CD4-positive, alpha-beta T cell treated with Interleukin-17A for 4 hours (primary cell): ENCODE measurements at regions not wholly inside any gene's neighbourhood (a gene's known extent, or its start where the extent isn't known, plus 50 kb on each side); places are given as distances from the start of the nearest gene placed in this dataset.

Experiments used
- DNase-seq: peaks from one replicate; pipeline ENCODE4 v3.0.0-alpha.2; 2020; ENCODE audit warnings: mixed read lengths

- no peak for DNase-seq
These were observed 53.7 kb upstream of the SMAD1 start for GRCh38 chr4:145427991-145428390.

- no peak for DNase-seq
These were observed 54.4 kb upstream of the SMAD1 start for GRCh38 chr4:145427221-145427620.

DNA sequence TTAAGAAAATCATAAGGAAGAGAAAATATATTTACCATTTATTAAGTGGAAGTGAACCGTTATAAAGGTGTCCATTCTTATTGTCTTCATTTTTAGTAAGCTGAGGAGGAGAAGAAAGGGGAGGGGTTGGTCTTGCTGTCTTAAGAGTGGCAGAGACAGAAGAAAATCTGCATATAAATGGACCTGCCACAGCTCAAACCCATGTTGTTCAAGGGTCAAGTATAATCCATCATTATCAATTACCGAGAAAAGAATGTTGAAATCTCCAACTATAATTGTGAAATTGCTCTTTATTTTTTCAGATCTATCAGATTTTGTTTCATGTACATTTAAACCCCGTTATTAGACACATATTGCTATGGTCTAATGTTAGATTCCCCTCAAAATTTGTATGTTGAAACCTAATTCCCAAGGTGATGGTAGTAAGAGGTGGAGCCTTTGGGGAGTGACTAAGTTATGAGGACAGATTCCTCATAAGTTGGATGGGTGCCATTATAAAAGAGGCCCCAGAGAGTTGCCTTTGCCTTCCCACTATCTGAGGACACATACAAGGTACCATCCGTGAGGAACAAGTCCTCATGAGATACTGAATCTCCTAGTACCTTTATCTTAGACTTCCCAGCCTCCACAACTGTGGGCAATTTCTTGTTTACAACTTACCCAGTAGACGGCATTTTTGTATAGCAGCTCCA, 58.5 kb upstream of the SMAD1 start:
- DNase-seq, result no peak

DNA sequence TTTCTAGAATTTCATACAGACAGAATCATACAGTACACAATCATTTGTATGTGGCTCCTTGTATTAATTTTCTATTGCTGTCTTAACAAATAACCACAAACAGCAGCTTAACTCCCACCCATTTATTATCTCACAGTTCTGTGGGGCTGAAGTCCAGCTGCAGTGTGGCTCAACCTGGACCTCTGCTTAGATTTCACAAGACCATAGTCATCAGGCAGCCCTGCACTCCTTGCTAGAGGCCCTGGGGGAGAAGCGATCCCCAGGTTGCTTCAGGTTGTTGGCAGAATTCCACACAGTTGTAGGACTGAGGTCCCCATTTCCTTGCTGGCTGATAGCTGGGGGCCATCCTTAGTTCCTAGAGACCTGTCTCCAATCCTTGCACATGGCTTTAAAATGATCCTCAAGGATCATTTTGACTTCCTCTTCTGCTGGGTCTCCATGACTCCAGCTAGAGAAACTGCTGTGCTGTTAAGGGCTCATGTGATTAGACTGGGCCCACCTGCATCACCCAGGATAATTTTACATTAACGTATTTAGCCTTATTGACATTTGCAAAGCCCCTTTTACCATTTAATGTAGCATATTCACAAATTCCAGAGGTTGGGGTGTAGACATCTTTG, 60.9 kb upstream of the SMAD1 start:
- no peak for DNase-seq

GRCh38 chr4:145418739-145419138, 62.9 kb upstream of the SMAD1 start:
- DNase-seq, result no peak

DNA sequence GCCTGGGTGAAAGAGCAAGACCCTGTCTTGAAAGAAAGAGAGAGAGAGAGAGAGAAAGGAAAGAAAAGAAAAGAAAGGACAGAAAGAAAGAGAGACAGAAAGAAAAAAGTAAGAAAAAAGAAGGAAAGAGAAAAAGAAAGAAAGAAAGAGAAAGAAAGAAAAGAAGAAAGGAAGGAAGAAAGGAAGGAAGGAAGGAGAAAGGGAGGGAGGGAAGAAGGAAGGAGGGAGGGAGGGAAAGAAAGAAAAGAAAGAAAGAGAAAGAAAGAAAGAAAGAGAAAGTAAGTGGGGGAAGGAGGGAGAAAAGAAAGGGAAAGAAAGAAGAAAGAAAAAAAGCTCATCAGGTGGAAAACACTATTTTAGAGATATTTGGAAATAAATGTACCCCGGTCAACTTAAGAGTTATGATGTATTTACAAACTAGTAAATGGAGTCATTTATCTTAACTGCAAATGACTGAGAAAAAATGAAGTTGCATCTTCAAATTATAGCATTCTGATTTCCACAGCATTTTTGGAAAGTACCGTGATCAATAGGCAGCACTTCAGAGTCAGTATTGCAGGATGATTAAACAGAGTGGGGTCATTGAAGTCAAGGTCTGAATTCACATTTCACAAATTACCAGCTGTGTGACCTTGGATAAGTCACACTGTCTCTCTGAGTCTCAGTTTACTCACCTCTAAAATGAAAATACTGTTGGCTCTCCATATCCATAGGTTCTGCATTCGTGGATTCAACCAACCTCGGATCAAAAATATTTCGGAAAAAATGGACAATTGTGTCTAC, 64.1 kb upstream of the SMAD1 start:
- DNase-seq, result no peak

- DNase-seq, result no peak
These were observed 66.8 kb upstream of the SMAD1 start for GRCh38 chr4:145414841-145415240.

- DNase-seq, result no peak
These were observed 67.4 kb upstream of the SMAD1 start for GRCh38 chr4:145414226-145414625.

- no peak for DNase-seq
These were observed 74.7 kb upstream of the SMAD1 start for GRCh38 chr4:145406970-145407369.

- DNase-seq, result no peak
These were observed 76.9 kb upstream of the SMAD1 start for GRCh38 chr4:145404761-145405160.

GRCh38 chr4:145396581-145396980, 85.1 kb upstream of the SMAD1 start:
- DNase-seq, result no peak

GRCh38 chr4:145390571-145390970, 91.1 kb upstream of the SMAD1 start:
- DNase-seq, result no peak

- no peak for DNase-seq
These were observed 92.1 kb upstream of the SMAD1 start for GRCh38 chr4:145389550-145389949.

DNA sequence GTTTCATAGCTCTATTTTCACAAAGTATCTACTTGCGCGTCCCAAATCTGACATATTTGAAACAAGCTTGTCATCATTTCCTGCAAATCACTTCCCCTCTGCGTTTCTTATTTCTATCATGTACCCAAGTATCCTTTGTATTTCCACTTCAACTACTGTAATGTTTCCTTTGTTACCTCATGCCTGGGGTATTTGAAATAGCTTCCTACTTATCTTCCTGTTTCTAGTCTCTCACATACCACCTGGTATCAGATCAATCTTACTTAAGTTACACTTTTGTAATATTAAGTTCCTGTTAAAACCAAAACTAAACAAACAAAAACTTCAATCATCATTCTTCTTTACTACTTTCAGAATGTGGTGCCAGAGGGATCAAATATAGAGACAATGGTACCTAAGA, 93.6 kb upstream of the SMAD1 start:
- DNase-seq, result no peak

DNA sequence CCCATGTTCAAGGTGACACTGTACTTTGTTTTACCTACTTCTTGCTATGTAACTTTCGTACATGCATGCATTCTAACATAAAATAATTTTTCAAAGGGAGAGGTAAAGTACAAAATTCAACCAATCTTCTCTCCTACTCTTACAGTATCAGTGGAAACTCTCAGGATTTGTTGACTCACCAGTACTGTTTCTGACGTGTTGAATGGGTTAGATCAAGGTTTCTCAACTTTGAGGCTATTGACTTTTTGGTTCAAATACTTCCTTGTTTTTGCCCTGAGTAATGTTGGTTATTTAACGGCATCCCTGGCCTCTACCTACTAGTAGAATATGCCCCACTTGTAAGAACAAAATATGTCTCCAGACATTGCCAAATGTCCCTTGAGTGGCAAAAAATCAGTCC, 94.6 kb upstream of the SMAD1 start:
- DNase-seq, result no peak

DNA sequence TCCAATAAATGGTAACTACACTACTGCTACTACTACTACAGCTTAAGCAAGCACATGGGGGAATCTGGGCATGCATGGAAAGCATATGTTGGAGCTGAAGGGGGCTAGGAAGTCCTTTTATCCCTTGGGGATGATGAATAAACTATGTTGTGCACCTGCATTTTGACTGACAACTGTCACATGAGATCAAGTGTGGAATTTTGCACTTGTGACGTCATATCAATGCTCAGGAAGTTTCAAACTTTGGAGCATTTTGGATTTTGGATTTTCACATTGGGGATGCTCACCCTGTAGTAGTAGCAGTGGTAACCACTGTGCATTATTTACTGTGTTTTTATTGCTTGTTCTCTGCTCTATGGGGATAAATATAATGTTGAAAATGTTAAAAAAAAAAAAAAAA, 100.5 kb upstream of the SMAD1 start:
- DNase-seq, result no peak

- DNase-seq, result no peak
These were observed 101.5 kb upstream of the SMAD1 start for GRCh38 chr4:145380123-145380522.

- DNase-seq, result no peak
These were observed 106.2 kb upstream of the SMAD1 start for GRCh38 chr4:145375416-145375815.

GRCh38 chr4:145352438-145353145, 129.1 kb upstream of the SMAD1 start:
- DNase-seq, result no peak

DNA sequence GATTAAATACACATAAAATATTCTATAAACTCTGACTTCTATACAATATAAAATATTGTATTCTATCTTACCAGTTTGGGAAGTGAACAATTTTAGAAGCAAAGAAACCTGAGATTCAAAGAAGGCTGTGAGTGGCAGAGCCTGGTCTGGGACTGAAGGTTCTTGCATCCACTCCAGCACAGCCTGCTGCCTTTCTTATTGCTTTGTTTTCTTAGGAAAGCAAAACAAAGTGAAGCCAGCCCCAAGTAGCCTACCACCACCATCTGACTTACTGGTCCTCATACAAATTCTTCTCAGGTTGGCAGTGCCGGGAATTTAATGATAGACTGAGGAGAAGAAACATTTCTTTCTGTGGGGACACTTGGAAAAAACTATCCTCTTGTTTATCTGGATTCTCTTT, 129.7 kb upstream of the SMAD1 start:
- no peak for DNase-seq

DNA sequence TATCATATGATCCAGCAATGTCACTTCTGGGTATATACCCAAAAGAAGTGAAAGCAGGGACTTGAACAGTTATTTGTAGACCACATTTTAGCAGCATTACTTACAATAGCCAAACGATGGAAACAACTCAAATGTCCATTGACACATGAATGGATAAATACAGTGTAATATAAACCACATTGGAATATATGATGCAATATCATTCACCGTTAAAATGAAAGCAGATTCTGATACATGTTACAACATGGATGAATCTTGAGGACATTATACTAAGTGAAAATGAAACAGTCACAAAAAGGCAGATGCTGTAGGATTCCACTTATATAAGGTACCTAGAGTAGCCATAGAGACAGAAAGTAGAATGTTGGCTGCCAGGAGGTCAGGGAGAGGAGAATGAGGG, 130.5 kb upstream of the SMAD1 start:
- no peak for DNase-seq

DNA sequence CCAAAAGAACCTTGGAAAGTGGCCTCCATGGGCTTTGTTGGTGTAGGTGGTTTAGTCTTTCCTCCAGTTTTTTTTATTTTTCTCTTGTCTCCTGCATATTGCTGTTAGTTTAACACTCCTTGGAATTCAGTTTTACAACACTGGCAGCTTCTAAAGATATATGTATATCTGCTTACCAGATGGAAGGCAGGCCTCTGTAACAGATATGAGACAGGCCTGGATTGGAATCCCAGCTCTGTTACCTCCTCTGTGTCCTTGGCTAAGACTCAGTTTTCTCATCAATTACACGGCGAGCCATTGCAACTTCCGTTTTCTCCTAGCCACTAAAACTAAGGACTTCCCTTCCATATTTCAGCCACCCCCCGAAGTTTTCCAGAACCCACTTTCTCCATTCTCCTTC, 133.4 kb upstream of the SMAD1 start:
- DNase-seq, result no peak

DNA sequence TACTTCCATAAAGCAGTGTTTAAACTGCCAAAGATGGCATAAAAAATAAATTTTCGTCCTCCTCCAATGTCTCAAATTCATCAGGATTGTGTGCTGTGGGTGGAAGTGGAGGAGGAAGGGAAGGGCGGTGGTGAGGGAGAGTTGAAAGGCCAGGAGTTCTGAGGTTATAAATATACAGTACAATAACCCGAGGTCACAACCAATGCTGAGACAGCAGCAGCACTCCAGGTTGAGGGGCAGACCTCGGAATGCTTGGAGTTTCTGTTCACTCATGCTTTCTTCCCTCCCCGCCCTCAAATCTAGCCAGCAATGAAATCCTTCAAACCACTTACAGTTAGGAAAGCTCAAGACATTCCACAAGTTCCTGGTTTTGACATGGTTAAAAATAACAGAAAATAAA, 134.0 kb upstream of the SMAD1 start:
- no peak for DNase-seq

GRCh38 chr4:145346081-145346480, 135.6 kb upstream of the SMAD1 start:
- no peak for DNase-seq
